Mucosa of rectum (tissue), 2 donors: ENCODE measurements at regions not wholly inside any gene's neighbourhood (a gene's known extent, or its start where the extent isn't known, plus 50 kb on each side); places are given as distances from the start of the nearest gene placed in this dataset.

Experiments
- H3K27ac ChIP-seq, 2 donors: one replicate each; pipeline ENCODE4 v1.7.0; 2013; ENCODE audit warnings: inconsistent platforms in 2 of 2, low read depth in 2 of 2, low read length in 2 of 2
- H3K27me3 ChIP-seq, 2 donors: one replicate each; pipeline ENCODE4 v1.7.0; 2013; ENCODE audit warnings: low read length in 2 of 2; ENCODE audit not compliant: control insufficient read depth in 2 of 2, insufficient read depth in 2 of 2
- H3K36me3 ChIP-seq, 2 donors: one replicate each; pipeline ENCODE4 v1.7.0; 2013; ENCODE audit warnings: low read length in 2 of 2; ENCODE audit not compliant: control insufficient read depth in 2 of 2, insufficient read depth in 2 of 2
- H3K4me1 ChIP-seq, 2 donors: one replicate each; pipeline ENCODE4 v1.7.0; 2013; ENCODE audit warnings: low read length in 2 of 2, mild to moderate bottlenecking in 1 of 2; ENCODE audit not compliant: control insufficient read depth in 2 of 2, insufficient read depth in 2 of 2
- H3K4me3 ChIP-seq, 2 donors: one replicate each; pipeline ENCODE4 v1.7.0; 2013; ENCODE audit warnings: low read length in 2 of 2
- H3K9ac ChIP-seq, 2 donors: one replicate each; pipeline ENCODE4 v1.7.0; 2013; ENCODE audit warnings: low read length in 2 of 2, low read depth in 1 of 2, mild to moderate bottlenecking in 1 of 2
- H3K9me3 ChIP-seq, 2 donors: one replicate each; pipeline ENCODE4 v1.7.0; 2013; ENCODE audit warnings: low read length in 2 of 2; ENCODE audit not compliant: control insufficient read depth in 2 of 2
- donor health status: healthy.
- donor health status: Normal muscosa, but diverticular disease.

DNA sequence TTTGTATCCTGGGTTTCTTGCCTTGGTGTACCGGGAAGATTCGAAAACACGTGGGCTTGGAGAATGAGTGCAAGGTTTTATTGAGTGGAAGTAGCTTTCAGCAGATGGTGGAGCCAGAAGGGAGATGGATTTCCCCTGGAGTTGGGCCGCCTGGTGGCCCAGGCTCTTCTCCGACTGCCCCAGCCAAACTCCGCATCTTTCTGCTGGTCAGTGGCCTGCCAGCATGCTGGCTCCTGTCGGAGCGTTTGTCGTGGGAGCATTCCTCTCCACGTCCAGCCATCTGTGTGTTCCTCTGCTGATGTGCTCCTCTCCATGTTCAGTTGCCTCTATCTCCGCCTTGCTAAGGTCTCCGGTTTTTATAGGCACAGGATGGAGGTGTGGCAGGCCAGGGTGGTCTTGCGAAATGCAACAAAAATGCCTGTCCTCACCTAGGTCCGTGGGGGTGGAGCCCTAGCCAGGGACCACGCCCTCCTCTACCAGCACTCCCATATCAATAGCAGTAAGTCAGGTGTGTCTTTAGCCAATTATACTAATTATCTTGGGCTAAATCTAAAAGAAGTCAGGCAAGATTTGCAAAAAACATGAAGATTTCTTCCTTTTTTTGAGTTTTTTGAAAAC, 745.8 kb upstream of the AMOT start:
- Histone ChIP-seq H3K9ac (no peak overlapping the region), H3K9me3 (no peaks in the 10 kb centered on the region), H3K27ac (no peak overlapping the region), H3K27me3 (peaks cover 0 to 2% of the 10 kb centered on the region in 2 donors), H3K4me3 (no peak overlapping the region), H3K36me3 (no peaks in the 10 kb centered on the region), H3K4me1 (no peaks in the 10 kb centered on the region)

DNA sequence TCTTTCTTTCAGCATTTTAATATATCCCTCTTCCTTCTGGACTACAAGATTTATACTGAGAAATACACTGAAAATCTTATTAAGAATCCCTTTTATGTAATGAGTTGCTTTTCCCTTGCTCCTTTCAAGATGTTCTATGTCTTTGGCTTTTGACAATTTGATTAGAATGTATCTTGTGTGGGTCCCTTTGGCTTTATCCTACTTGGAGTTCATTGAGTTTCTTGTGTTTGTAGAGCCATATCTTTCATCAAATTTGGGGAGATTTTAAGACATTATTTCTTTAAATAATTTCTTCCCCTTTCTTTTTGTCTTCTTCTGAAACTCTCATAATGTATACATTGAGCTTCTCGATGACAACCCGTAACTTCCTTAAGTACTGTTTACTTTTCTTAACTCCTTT, 739.9 kb upstream of the AMOT start:
- Histone ChIP-seq H3K27ac (no peak overlapping the region), H3K27me3 (peaks cover 0 to 2% of the 10 kb centered on the region in 2 donors), H3K4me3 (no peak overlapping the region), H3K36me3 (no peaks in the 10 kb centered on the region), H3K4me1 (no peaks in the 10 kb centered on the region), H3K9ac (no peak overlapping the region), H3K9me3 (peaks cover 0 to 2% of the 10 kb centered on the region in 2 donors)

- Histone ChIP-seq H3K36me3 (no peaks in the 10 kb centered on the region), H3K9ac (no peak overlapping the region), H3K27ac (no peak overlapping the region), H3K27me3 (no peaks in the 10 kb centered on the region), H3K9me3 (no peaks in the 10 kb centered on the region), H3K4me1 (no peaks in the 10 kb centered on the region), H3K4me3 (no peak overlapping the region)
These were observed 717.9 kb upstream of the AMOT start for GRCh38 chrX:113558576-113558975.

DNA sequence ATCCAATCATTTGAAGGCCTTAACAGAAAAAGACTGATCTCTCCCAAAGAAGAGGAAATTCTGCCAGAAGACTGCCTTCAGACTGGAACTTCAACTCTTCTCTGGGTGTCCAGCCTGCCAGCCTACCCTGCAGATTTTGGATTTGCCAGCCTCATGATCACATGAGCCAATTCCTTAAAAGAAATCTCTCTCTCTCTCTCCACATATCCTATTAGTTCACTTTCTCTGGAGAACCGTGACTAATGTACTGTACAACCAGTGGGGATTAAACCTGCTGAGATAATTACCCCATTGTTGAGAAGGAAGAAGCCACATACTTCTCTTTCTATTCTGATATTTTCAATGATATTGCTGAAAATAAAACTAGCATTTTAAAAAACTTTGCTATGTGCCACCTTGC, 711.3 kb upstream of the AMOT start:
- Histone ChIP-seq H3K9me3 (no peaks in the 10 kb centered on the region), H3K9ac (no peak overlapping the region), H3K36me3 (no peaks in the 10 kb centered on the region), H3K4me3 (no peak overlapping the region), H3K27ac (no peak overlapping the region), H3K4me1 (no peaks in the 10 kb centered on the region), H3K27me3 (peaks cover 0 to 2% of the 10 kb centered on the region in 2 donors)

- H3K9me3 ChIP-seq, result no peaks in the 10 kb centered on the region
- H3K4me1 ChIP-seq, result no peaks in the 10 kb centered on the region
- H3K9ac ChIP-seq, result no peak overlapping the region
- H3K4me3 ChIP-seq, result no peak overlapping the region
- no peaks in the 10 kb centered on the region for H3K36me3 ChIP-seq
- H3K27ac ChIP-seq, result no peak overlapping the region
- H3K27me3 ChIP-seq, result peaks cover 0 to 2% of the 10 kb centered on the region in 2 donors
These were observed 707.8 kb upstream of the AMOT start for GRCh38 chrX:113548308-113549015.

GRCh38 chrX:113545040-113545439, 704.4 kb upstream of the AMOT start:
- H3K4me3 ChIP-seq, result no peak overlapping the region
- no peaks in the 10 kb centered on the region for H3K27me3 ChIP-seq
- no peaks in the 10 kb centered on the region for H3K9me3 ChIP-seq
- H3K4me1 ChIP-seq, result no peaks in the 10 kb centered on the region
- H3K9ac ChIP-seq, result no peak overlapping the region
- no peaks in the 10 kb centered on the region for H3K36me3 ChIP-seq
- H3K27ac ChIP-seq, result no peak overlapping the region

GRCh38 chrX:113539599-113540356, 699.1 kb upstream of the AMOT start:
- Histone ChIP-seq H3K27me3 (no peaks in the 10 kb centered on the region), H3K4me3 (no peak overlapping the region), H3K9ac (no peak overlapping the region), H3K9me3 (no peaks in the 10 kb centered on the region), H3K27ac (no peak overlapping the region), H3K4me1 (no peaks in the 10 kb centered on the region), H3K36me3 (no peaks in the 10 kb centered on the region)

DNA sequence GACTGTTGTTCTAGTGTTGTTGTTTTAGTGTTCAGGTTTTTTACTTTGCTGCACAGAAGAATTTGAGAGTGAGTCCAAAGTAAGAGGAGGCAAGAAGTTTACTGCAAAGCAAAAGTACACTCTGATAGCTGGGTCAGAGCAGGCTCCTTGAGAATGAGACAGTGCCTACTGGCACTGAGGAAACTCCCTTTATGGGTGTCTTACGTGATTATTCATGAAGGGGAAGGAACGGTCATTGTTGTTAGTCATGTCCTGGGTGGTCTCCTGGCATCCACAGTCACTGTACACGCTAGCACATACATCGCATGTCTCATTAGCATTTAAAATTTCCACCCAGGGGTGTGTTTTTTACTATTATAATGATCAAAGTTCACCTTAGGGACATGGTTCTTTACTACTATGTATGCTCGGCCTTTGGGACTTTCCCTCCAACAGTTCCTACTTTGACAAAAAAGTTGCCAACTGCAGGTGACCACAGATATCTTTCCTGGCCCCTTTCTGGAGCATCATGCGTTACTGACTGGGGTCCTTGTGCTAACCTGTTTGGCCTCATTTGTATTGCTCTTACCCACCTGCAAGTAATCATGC, 688.9 kb upstream of the AMOT start:
- no peak overlapping the region for H3K4me3 ChIP-seq
- no peak overlapping the region for H3K9ac ChIP-seq
- H3K36me3 ChIP-seq, result no peaks in the 10 kb centered on the region
- H3K9me3 ChIP-seq, result no peaks in the 10 kb centered on the region
- no peaks in the 10 kb centered on the region for H3K4me1 ChIP-seq
- no peak overlapping the region for H3K27ac ChIP-seq
- H3K27me3 ChIP-seq, result no peaks in the 10 kb centered on the region

- no peaks in the 10 kb centered on the region for H3K9me3 ChIP-seq
- H3K9ac ChIP-seq, result no peak overlapping the region
- no peaks in the 10 kb centered on the region for H3K36me3 ChIP-seq
- H3K4me1 ChIP-seq, result no peaks in the 10 kb centered on the region
- no peak overlapping the region for H3K27ac ChIP-seq
- no peak overlapping the region for H3K4me3 ChIP-seq
- H3K27me3 ChIP-seq, result no peaks in the 10 kb centered on the region
These were observed 682.2 kb upstream of the AMOT start for GRCh38 chrX:113522814-113523213.

DNA sequence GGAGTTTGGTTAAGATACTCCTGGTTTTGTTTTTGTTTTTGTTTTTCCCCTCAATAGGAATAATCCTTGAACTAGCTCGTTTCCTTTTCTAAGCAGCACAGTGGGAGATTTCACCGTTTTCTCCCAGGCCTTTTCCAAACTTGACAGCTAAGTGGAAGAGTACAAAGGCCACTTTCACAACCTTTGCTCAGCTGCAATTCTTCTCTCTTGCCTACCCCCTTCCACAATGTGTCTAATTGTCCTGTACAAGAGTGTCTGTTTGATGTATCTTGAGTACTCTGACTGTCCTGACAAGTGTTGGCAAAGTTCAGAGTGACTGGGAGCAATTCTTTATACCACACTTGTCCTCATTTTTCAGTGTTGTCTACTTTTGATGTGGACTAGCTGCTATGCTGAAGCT, 674.3 kb upstream of the AMOT start:
- Histone ChIP-seq H3K9ac (no peak overlapping the region), H3K36me3 (no peaks in the 10 kb centered on the region), H3K4me1 (no peaks in the 10 kb centered on the region), H3K4me3 (no peak overlapping the region), H3K27me3 (no peaks in the 10 kb centered on the region), H3K27ac (no peak overlapping the region), H3K9me3 (no peaks in the 10 kb centered on the region)
